Loucy (cell line): ENCODE measurements at regions not wholly inside any gene's neighbourhood (a gene's known extent, or its start where the extent isn't known, plus 50 kb on each side); places are given as distances from the start of the nearest gene placed in this dataset.

Experiments used
- EZH2phosphoT487 ChIP-seq: fragments of 200-600 bp; IDR thresholded peaks from 2 replicates; pipeline ENCODE4 v1.6.1; 2018; ENCODE audit warnings: antibody characterized with exemption, mild to moderate bottlenecking, moderate library complexity, borderline replicate concordance
- TF ChIP-seq, protein P1 (sequence below): fragments of 200-600 bp; sonication (generic); conservative IDR thresholded peaks from 2 replicates; pipeline ENCODE4 v1.5.1; 2014; ENCODE audit warnings: mild to moderate bottlenecking, antibody characterized with exemption, low read length

DNA sequence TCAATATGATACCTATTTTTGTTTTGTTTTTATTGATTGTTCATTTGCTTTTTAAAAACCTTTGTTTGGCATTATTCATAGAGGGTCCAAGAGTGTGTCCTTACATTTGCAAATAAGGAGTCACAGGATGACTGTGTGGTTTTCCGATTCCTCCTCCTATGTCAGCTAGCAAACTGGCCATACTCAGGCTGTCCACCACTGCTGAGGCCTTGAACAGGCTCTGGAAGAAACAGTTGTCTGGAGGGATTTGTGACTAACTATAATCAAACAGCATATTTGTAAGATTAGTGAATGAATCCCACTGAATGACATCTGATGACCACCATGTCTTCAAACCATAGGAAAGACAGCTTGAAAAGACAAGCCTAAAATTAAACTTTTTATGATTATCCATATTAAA lies 423.4 kb upstream of the ATP11B start:
- TF ChIP-seq, protein P1, sequence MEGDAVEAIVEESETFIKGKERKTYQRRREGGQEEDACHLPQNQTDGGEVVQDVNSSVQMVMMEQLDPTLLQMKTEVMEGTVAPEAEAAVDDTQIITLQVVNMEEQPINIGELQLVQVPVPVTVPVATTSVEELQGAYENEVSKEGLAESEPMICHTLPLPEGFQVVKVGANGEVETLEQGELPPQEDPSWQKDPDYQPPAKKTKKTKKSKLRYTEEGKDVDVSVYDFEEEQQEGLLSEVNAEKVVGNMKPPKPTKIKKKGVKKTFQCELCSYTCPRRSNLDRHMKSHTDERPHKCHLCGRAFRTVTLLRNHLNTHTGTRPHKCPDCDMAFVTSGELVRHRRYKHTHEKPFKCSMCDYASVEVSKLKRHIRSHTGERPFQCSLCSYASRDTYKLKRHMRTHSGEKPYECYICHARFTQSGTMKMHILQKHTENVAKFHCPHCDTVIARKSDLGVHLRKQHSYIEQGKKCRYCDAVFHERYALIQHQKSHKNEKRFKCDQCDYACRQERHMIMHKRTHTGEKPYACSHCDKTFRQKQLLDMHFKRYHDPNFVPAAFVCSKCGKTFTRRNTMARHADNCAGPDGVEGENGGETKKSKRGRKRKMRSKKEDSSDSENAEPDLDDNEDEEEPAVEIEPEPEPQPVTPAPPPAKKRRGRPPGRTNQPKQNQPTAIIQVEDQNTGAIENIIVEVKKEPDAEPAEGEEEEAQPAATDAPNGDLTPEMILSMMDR = no peak
- TF ChIP-seq EZH2phosphoT487 = no peak
